HG03469 (cell line): ENCODE measurements at regions not wholly inside any gene's neighbourhood (a gene's known extent, or its start where the extent isn't known, plus 50 kb on each side); places are given as distances from the start of the nearest gene placed in this dataset.
"Not testable (repeated sequence)": the region's sequence is repeated elsewhere in the genome, so short reads cannot be mapped to it uniquely, and the experiment has no call there.

Source experiments
- ATAC-seq: cut with Tn5 transposase; IDR thresholded peaks from one replicate; pipeline ENCODE4 v1.9.1; 2021; ENCODE audit warnings: mild to moderate bottlenecking, moderate library complexity, moderate number of reproducible peaks; ENCODE audit not compliant: unreplicated experiment

- no peak for ATAC-seq
These were observed 1582.3 kb downstream of the NLGN4Y start for GRCh38 chrY:16106613-16107012.

GRCh38 chrY:16108839-16109238, 1584.5 kb downstream of the NLGN4Y start:
- ATAC-seq: no peak

- ATAC-seq: not testable (repeated sequence)
These were observed 1595.8 kb downstream of the NLGN4Y start for GRCh38 chrY:16120096-16120495.

GRCh38 chrY:16121988-16122387, 1597.7 kb downstream of the NLGN4Y start:
- ATAC-seq: no peak

- ATAC-seq: no peak
These were observed 1600.4 kb downstream of the NLGN4Y start for GRCh38 chrY:16124630-16125317.

GRCh38 chrY:16136581-16137298, 1612.4 kb downstream of the NLGN4Y start:
- ATAC-seq: no peak

GRCh38 chrY:16157801-16158200, 1633.5 kb downstream of the NLGN4Y start:
- ATAC-seq: no peak

- ATAC-seq: peak; percentile 94
These were observed 1651.4 kb downstream of the NLGN4Y start for GRCh38 chrY:16175740-16176139.

- not testable (repeated sequence) for ATAC-seq
These were observed 1674.5 kb downstream of the CDY2B start for GRCh38 chrY:16205482-16205881.

- not testable (repeated sequence) for ATAC-seq
These were observed 1636.7 kb downstream of the CDY2B start for GRCh38 chrY:16243322-16243721.

- not testable (repeated sequence) for ATAC-seq
These were observed 1625.3 kb downstream of the CDY2B start for GRCh38 chrY:16254551-16255295.

GRCh38 chrY:16255778-16256177, 1624.2 kb downstream of the CDY2B start:
- ATAC-seq: not testable (repeated sequence)
